ENCODE measurements at regions not wholly inside any gene's neighbourhood (a gene's known extent, or its start where the extent isn't known, plus 50 kb on each side); places are given as distances from the start of the nearest gene placed in this dataset.

GRCh38 chr5:91223886-91224285 is 159.2 kb downstream of the ARRDC3 start:
- TF ChIP-seq CTCF (IDR thresholded peaks at IDR 0.05; ENCODE audit: unreplicated experiment): no peak
- H3K4me1 Mint-ChIP-seq (ENCODE audit: unreplicated experiment): no peaks in the 10 kb centered on the region
- H3K4me3 Mint-ChIP-seq (ENCODE audit: unreplicated experiment): no peak overlapping the region
- H3K36me3 Mint-ChIP-seq (ENCODE audit: low read depth, unreplicated experiment): no peaks in the 10 kb centered on the region
- no peak for DNase-seq (ENCODE audit: low spot score)
- peaks cover 3% of the 10 kb centered on the region for H3K27me3 Mint-ChIP-seq (ENCODE audit: unreplicated experiment)
- no peaks in the 10 kb centered on the region for H3K9me3 Mint-ChIP-seq (ENCODE audit: unreplicated experiment)
- no peak overlapping the region for H3K27ac Mint-ChIP-seq (ENCODE audit: unreplicated experiment)

- Mint-ChIP-seq H3K9me3 (ENCODE audit: unreplicated experiment) (no peaks in the 10 kb centered on the region), H3K4me1 (ENCODE audit: unreplicated experiment) (no peaks in the 10 kb centered on the region), H3K4me3 (ENCODE audit: unreplicated experiment) (no peak overlapping the region), H3K27me3 (ENCODE audit: unreplicated experiment) (peaks cover 3% of the 10 kb centered on the region), H3K36me3 (ENCODE audit: low read depth, unreplicated experiment) (no peaks in the 10 kb centered on the region), H3K27ac (ENCODE audit: unreplicated experiment) (no peak overlapping the region)
- no peak for DNase-seq (ENCODE audit: low spot score)
- no peak for TF ChIP-seq CTCF (IDR thresholded peaks at IDR 0.05; ENCODE audit: unreplicated experiment)
These were observed 160.6 kb downstream of the ARRDC3 start for GRCh38 chr5:91222482-91222881.

GRCh38 chr5:91221917-91222316 is 161.2 kb downstream of the ARRDC3 start:
- TF ChIP-seq CTCF (IDR thresholded peaks at IDR 0.05; ENCODE audit: unreplicated experiment): no peak
- no peak overlapping the region for H3K4me3 Mint-ChIP-seq (ENCODE audit: unreplicated experiment)
- no peak for DNase-seq (ENCODE audit: low spot score)
- H3K27me3 Mint-ChIP-seq (ENCODE audit: unreplicated experiment): peaks cover 3% of the 10 kb centered on the region
- no peaks in the 10 kb centered on the region for H3K4me1 Mint-ChIP-seq (ENCODE audit: unreplicated experiment)
- no peaks in the 10 kb centered on the region for H3K36me3 Mint-ChIP-seq (ENCODE audit: low read depth, unreplicated experiment)
- H3K27ac Mint-ChIP-seq (ENCODE audit: unreplicated experiment): no peak overlapping the region
- H3K9me3 Mint-ChIP-seq (ENCODE audit: unreplicated experiment): no peaks in the 10 kb centered on the region

GRCh38 chr5:91219803-91220371 is 163.2 kb downstream of the ARRDC3 start:
- Mint-ChIP-seq H3K4me1 (ENCODE audit: unreplicated experiment) (no peaks in the 10 kb centered on the region), H3K27me3 (ENCODE audit: unreplicated experiment) (peaks cover 3% of the 10 kb centered on the region), H3K4me3 (ENCODE audit: unreplicated experiment) (no peak overlapping the region), H3K27ac (ENCODE audit: unreplicated experiment) (no peak overlapping the region), H3K9me3 (ENCODE audit: unreplicated experiment) (no peaks in the 10 kb centered on the region), H3K36me3 (ENCODE audit: low read depth, unreplicated experiment) (no peaks in the 10 kb centered on the region)
- peak; percentile 7 for DNase-seq (ENCODE audit: low spot score)
- peak; percentile 35 for TF ChIP-seq CTCF (IDR thresholded peaks at IDR 0.05; ENCODE audit: unreplicated experiment)

GRCh38 chr5:91219091-91219802 is 163.9 kb downstream of the ARRDC3 start:
- DNase-seq (ENCODE audit: low spot score): no peak
- Mint-ChIP-seq H3K27me3 (ENCODE audit: unreplicated experiment) (peaks cover 3% of the 10 kb centered on the region), H3K4me1 (ENCODE audit: unreplicated experiment) (no peaks in the 10 kb centered on the region), H3K36me3 (ENCODE audit: low read depth, unreplicated experiment) (no peaks in the 10 kb centered on the region), H3K27ac (ENCODE audit: unreplicated experiment) (no peak overlapping the region), H3K9me3 (ENCODE audit: unreplicated experiment) (no peaks in the 10 kb centered on the region), H3K4me3 (ENCODE audit: unreplicated experiment) (no peak overlapping the region)
- no peak for TF ChIP-seq CTCF (IDR thresholded peaks at IDR 0.05; ENCODE audit: unreplicated experiment)
